ENCODE measurements at regions not wholly inside any gene's neighbourhood (a gene's known extent, or its start where the extent isn't known, plus 50 kb on each side); places are given as distances from the start of the nearest gene placed in this dataset.

DNA sequence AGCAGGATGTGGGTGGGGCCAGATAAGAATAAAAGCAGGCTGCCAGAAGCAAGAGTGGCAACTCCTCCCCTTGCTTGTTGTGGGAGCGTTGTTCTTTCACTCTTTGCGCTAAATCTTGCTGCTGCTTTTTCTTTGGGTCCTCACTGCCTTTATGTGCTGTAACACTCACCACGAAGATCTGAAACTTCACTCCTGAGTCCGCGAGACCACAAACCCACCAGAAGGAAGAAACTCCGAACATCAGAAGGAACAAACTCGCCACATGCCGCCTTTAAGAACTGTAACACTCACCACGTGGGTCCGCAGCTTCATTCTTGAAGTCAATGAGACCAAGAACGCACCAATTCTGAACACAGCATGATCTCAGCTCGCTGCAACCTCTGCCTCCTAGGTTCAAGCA is 72.9 kb downstream of the IL12A start:
- no peak for FAIRE-seq
- TF ChIP-seq CTCF (IDR thresholded peaks at IDR 0.05; ENCODE audit: insufficient read depth, low read depth, low read length), result no peak
- no peak for TF ChIP-seq EZH2 (IDR thresholded peaks at IDR 0.05; ENCODE audit: insufficient read depth, low read length)
- DNase-seq (ENCODE audit: low read depth), result no peak
- no peaks in the 10 kb centered on the region for H4K20me1 ChIP-seq (ENCODE audit: insufficient read depth, low read length)
- H3K9me3 ChIP-seq (ENCODE audit: insufficient read depth, low read depth, low read length), result no peaks in the 10 kb centered on the region
- H3K9me3 Mint-ChIP-seq (ENCODE audit: unreplicated experiment), result peaks cover 7% of the 10 kb centered on the region
- no peak overlapping the region for H3K9ac ChIP-seq (ENCODE audit: low read length)
- H3K27me3 ChIP-seq (ENCODE audit: insufficient read depth, low read length), result no peaks in the 10 kb centered on the region
- no peak overlapping the region for H3K4me3 Mint-ChIP-seq (ENCODE audit: unreplicated experiment)
- H3K4me1 ChIP-seq (ENCODE audit: insufficient read depth, low read length), result no peaks in the 10 kb centered on the region
- no peak overlapping the region for H3K27ac ChIP-seq (ENCODE audit: low read depth, low read length)
- no peak overlapping the region for H3K27ac Mint-ChIP-seq (ENCODE audit: unreplicated experiment)
- H3K36me3 ChIP-seq (ENCODE audit: insufficient read depth, low read length), result no peaks in the 10 kb centered on the region
- no peaks in the 10 kb centered on the region for H3K4me1 Mint-ChIP-seq (ENCODE audit: low read depth, unreplicated experiment)
- no peak overlapping the region for H3K4me3 ChIP-seq (ENCODE audit: insufficient read depth, low read depth, low read length)
- H3K79me2 ChIP-seq (ENCODE audit: insufficient read depth, low read length), result no peaks in the 10 kb centered on the region
- H3K4me2 ChIP-seq (ENCODE audit: low read length), result no peak overlapping the region
- peaks cover 5% of the 10 kb centered on the region for H3K27me3 Mint-ChIP-seq (ENCODE audit: low read depth, unreplicated experiment)
- H2AFZ ChIP-seq (ENCODE audit: low read depth, low read length), result no peak overlapping the region
- peaks cover 2% of the 10 kb centered on the region for H3K36me3 Mint-ChIP-seq (ENCODE audit: low read depth, unreplicated experiment)

DNA sequence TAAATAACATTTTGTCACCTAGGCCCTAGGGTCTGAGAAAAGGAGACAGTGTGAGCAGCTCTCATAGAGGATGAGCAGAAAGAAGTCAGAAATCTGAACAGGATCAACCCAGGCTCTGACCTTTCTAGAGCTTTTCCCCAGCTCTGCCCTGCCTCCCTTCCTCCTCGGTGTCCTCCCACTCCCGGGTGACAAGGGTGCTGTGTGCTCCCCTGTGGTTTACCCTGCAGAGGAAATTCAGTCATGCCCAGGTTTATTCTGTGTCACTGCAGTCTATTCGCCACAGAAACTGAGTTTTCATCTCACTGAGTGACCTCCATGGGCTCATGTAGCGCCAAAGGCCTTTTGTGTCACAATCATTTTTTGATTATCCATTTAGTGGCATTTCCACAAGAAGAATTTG is 76.6 kb downstream of the IL12A start:
- DNase-seq (ENCODE audit: low read depth) (no peak), FAIRE-seq (no peak)
- no peak overlapping the region for H3K4me2 ChIP-seq (ENCODE audit: low read length)
- H3K4me1 ChIP-seq (ENCODE audit: insufficient read depth, low read length), result no peaks in the 10 kb centered on the region
- H4K20me1 ChIP-seq (ENCODE audit: insufficient read depth, low read length), result no peaks in the 10 kb centered on the region
- Mint-ChIP-seq H3K4me1 (ENCODE audit: low read depth, unreplicated experiment) (no peaks in the 10 kb centered on the region), H3K9me3 (ENCODE audit: unreplicated experiment) (peaks cover 7% of the 10 kb centered on the region), H3K4me3 (ENCODE audit: unreplicated experiment) (no peak overlapping the region), H3K36me3 (ENCODE audit: low read depth, unreplicated experiment) (peaks cover 2% of the 10 kb centered on the region), H3K27me3 (ENCODE audit: low read depth, unreplicated experiment) (peaks cover 13% of the 10 kb centered on the region), H3K27ac (ENCODE audit: unreplicated experiment) (no peak overlapping the region)
- no peaks in the 10 kb centered on the region for H3K9me3 ChIP-seq (ENCODE audit: insufficient read depth, low read depth, low read length)
- TF ChIP-seq CTCF (IDR thresholded peaks at IDR 0.05; ENCODE audit: insufficient read depth, low read depth, low read length), result no peak
- no peak for TF ChIP-seq EZH2 (IDR thresholded peaks at IDR 0.05; ENCODE audit: insufficient read depth, low read length)
- no peak overlapping the region for H3K27ac ChIP-seq (ENCODE audit: low read depth, low read length)
- H3K9ac ChIP-seq (ENCODE audit: low read length), result no peak overlapping the region
- no peaks in the 10 kb centered on the region for H3K79me2 ChIP-seq (ENCODE audit: insufficient read depth, low read length)
- H3K27me3 ChIP-seq (ENCODE audit: insufficient read depth, low read length), result peaks cover 2% of the 10 kb centered on the region
- no peak overlapping the region for H3K4me3 ChIP-seq (ENCODE audit: insufficient read depth, low read depth, low read length)
- H2AFZ ChIP-seq (ENCODE audit: low read depth, low read length), result no peak overlapping the region
- H3K36me3 ChIP-seq (ENCODE audit: insufficient read depth, low read length), result no peaks in the 10 kb centered on the region

GRCh38 chr3:160065786-160066185 is 77.2 kb downstream of the IL12A start:
- Histone ChIP-seq H3K79me2 (ENCODE audit: insufficient read depth, low read length) (no peaks in the 10 kb centered on the region), H3K4me3 (ENCODE audit: insufficient read depth, low read depth, low read length) (no peak overlapping the region), H4K20me1 (ENCODE audit: insufficient read depth, low read length) (no peaks in the 10 kb centered on the region), H3K9ac (ENCODE audit: low read length) (no peak overlapping the region), H3K9me3 (ENCODE audit: insufficient read depth, low read depth, low read length) (no peaks in the 10 kb centered on the region), H2AFZ (ENCODE audit: low read depth, low read length) (no peak overlapping the region), H3K4me2 (ENCODE audit: low read length) (no peak overlapping the region), H3K27me3 (ENCODE audit: insufficient read depth, low read length) (peaks cover 5% of the 10 kb centered on the region), H3K4me1 (ENCODE audit: insufficient read depth, low read length) (no peaks in the 10 kb centered on the region), H3K36me3 (ENCODE audit: insufficient read depth, low read length) (no peaks in the 10 kb centered on the region), H3K27ac (ENCODE audit: low read depth, low read length) (no peak overlapping the region)
- DNase-seq (ENCODE audit: low read depth), result no peak
- Mint-ChIP-seq H3K36me3 (ENCODE audit: low read depth, unreplicated experiment) (peaks cover 2% of the 10 kb centered on the region), H3K4me3 (ENCODE audit: unreplicated experiment) (no peak overlapping the region), H3K9me3 (ENCODE audit: unreplicated experiment) (peaks cover 7% of the 10 kb centered on the region), H3K27ac (ENCODE audit: unreplicated experiment) (no peak overlapping the region), H3K27me3 (ENCODE audit: low read depth, unreplicated experiment) (peaks cover 14% of the 10 kb centered on the region), H3K4me1 (ENCODE audit: low read depth, unreplicated experiment) (no peaks in the 10 kb centered on the region)
- no peak for FAIRE-seq
- TF ChIP-seq EZH2 (IDR thresholded peaks at IDR 0.05; ENCODE audit: insufficient read depth, low read length) (no peak), CTCF (IDR thresholded peaks at IDR 0.05; ENCODE audit: insufficient read depth, low read depth, low read length) (no peak)

Measured in astrocyte (in vitro differentiated cells and primary cell).